Transverse colon (tissue), 4 donors: ENCODE measurements at regions not wholly inside any gene's neighbourhood (a gene's known extent, or its start where the extent isn't known, plus 50 kb on each side); places are given as distances from the start of the nearest gene placed in this dataset.

Experiments used
- CTCF ChIP-seq, 5 experiments: fragments of 200-600 bp in 3 of 5; fragments of 450-650 bp in 2 of 5; sonication (generic) in 3 of 5; IDR thresholded peaks; 1 replicate in 2 of 5; 2 replicates in 3 of 5; pipeline ENCODE4 v1.5.1; 2016 to 2017; ENCODE audit warnings: antibody characterized with exemption in 5 of 5, inconsistent platforms in 3 of 5, mild to moderate bottlenecking in 2 of 5, moderate library complexity in 1 of 5
- EP300 ChIP-seq: sonication (generic); formaldehyde crosslinking; IDR thresholded peaks from one replicate; pipeline ENCODE4 v1.6.1; 2017; ENCODE audit warnings: antibody characterized with exemption, low read depth
- POLR2AphosphoS5 ChIP-seq, 3 donors: sonication (generic); formaldehyde crosslinking; IDR thresholded peaks; one replicate each; pipeline ENCODE4 v1.6.1; 2016; ENCODE audit warnings: antibody characterized with exemption in 3 of 3

DNA sequence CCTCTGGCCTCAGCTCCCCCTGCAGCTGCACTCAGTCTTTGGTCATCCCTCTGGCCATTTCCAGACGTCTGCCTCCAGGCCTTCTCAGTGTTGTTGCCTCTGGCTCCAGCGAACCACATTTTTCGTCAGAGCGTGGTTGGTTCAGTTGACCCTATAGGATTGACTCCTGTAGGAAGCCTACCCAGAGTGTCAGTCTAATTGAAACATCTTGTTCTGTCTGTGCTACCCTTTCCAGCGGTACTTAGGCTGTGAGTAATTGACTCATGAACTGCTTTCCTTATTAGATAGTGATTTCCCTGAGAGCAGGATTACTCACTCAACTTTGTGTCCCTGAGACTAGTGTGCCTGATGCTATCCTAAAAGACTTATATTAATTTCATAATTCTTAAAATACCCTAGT is 373.2 kb downstream of the ATP23 start:
- no peak for TF ChIP-seq CTCF (IDR thresholded peaks at IDR 0.05)
- no peak for TF ChIP-seq POLR2AphosphoS5 (IDR thresholded peaks at IDR 0.05)
- no peak for TF ChIP-seq EP300
